Neural progenitor cell (in vitro differentiated cells): ENCODE measurements at regions not wholly inside any gene's neighbourhood (a gene's known extent, or its start where the extent isn't known, plus 50 kb on each side); places are given as distances from the start of the nearest gene placed in this dataset.

Experiments used
- DNase-seq: peaks from one replicate; pipeline ENCODE4 v3.0.0-alpha.2; 2016; ENCODE audit warnings: low spot score
- H2AFZ ChIP-seq: fragments of 200-600 bp; sonication (generic); replicated peaks from 2 replicates; pipeline ENCODE4 v1.6.1; 2016; ENCODE audit warnings: antibody characterized with exemption
- H3F3A ChIP-seq: fragments of 200-600 bp; sonication (generic); 2 replicates; pipeline ENCODE4 v1.6.1; 2016; ENCODE audit warnings: antibody characterized with exemption, low read depth
- H3K27ac ChIP-seq: fragments of 200-600 bp; sonication (generic); 2 replicates; pipeline ENCODE4 v1.5.1; 2016; ENCODE audit warnings: mild to moderate bottlenecking
- H3K27me3 ChIP-seq: fragments of 200-600 bp; sonication (generic); 2 replicates; pipeline ENCODE4 v1.6.1; 2016; ENCODE audit warnings: mild to moderate bottlenecking, moderate library complexity
- H3K36me3 ChIP-seq: fragments of 200-600 bp; sonication (generic); 2 replicates; pipeline ENCODE4 v1.5.1; 2016
- H3K4me1 ChIP-seq: fragments of 200-600 bp; sonication (generic); 2 replicates; pipeline ENCODE4 v1.6.1; 2016; ENCODE audit warnings: mixed run types
- H3K4me2 ChIP-seq: fragments of 200-600 bp; sonication (generic); 2 replicates; pipeline ENCODE4 v1.6.1; 2016
- H3K4me3 ChIP-seq: fragments of 200-600 bp; sonication (generic); 2 replicates; pipeline ENCODE4 v1.5.1; 2016
- H3K79me2 ChIP-seq: fragments of 200-600 bp; sonication (generic); 2 replicates; pipeline ENCODE4 v1.6.1; 2016; ENCODE audit warnings: low read depth
- H3K9ac ChIP-seq: fragments of 200-600 bp; sonication (generic); 2 replicates; pipeline ENCODE4 v1.6.1; 2016
- H3K9me3 ChIP-seq: fragments of 200-600 bp; sonication (generic); 2 replicates; pipeline ENCODE4 v1.5.1; 2016; ENCODE audit warnings: low read depth
- H4K20me1 ChIP-seq: fragments of 200-600 bp; sonication (generic); 2 replicates; pipeline ENCODE4 v1.6.1; 2016; ENCODE audit warnings: low read depth
- H3K27ac Mint-ChIP-seq: 3 replicates; pipeline ENCODE4 v1.8.0; 2021; ENCODE audit warnings: mixed read lengths
- H3K27me3 Mint-ChIP-seq: 2 replicates; pipeline ENCODE4 v1.8.0; 2022; ENCODE audit warnings: low read depth, mild to moderate bottlenecking, inconsistent platforms, moderate library complexity, mixed read lengths; ENCODE audit not compliant: insufficient read depth
- H3K36me3 Mint-ChIP-seq: 3 replicates; pipeline ENCODE4 v1.8.0; 2021; ENCODE audit warnings: mixed read lengths
- H3K4me1 Mint-ChIP-seq: 3 replicates; pipeline ENCODE4 v1.8.0; 2021; ENCODE audit warnings: mixed read lengths
- H3K4me3 Mint-ChIP-seq: 3 replicates; pipeline ENCODE4 v1.8.0; 2021; ENCODE audit warnings: mild to moderate bottlenecking, moderate library complexity, mixed read lengths
- H3K9me3 Mint-ChIP-seq: 3 replicates; pipeline ENCODE4 v1.8.0; 2020; ENCODE audit warnings: mixed read lengths
- CTCF ChIP-seq: fragments of 200-600 bp; sonication (generic); IDR thresholded peaks from 2 replicates; pipeline ENCODE4 v1.5.1; 2017; ENCODE audit warnings: antibody characterized with exemption, mild to moderate bottlenecking
- EZH2 ChIP-seq: fragments of 200-600 bp; sonication (generic); IDR thresholded peaks from 2 replicates; pipeline ENCODE4 v1.6.1; 2017; ENCODE audit warnings: antibody characterized with exemption, mild to moderate bottlenecking, moderate library complexity
- EZH2phosphoT487 ChIP-seq: fragments of 200-600 bp; sonication (generic); IDR thresholded peaks from 2 replicates; pipeline ENCODE4 v1.6.1; 2017; ENCODE audit warnings: antibody characterized with exemption

GRCh38 chr2:83113953-83114352, 1345.1 kb downstream of the SUCLG1 start:
- H3F3A ChIP-seq: no peaks in the 10 kb centered on the region
- no peak overlapping the region for H3K27ac ChIP-seq
- H3K9me3 Mint-ChIP-seq: no peaks in the 10 kb centered on the region
- DNase-seq: no peak
- H3K9ac ChIP-seq: no peak overlapping the region
- no peaks in the 10 kb centered on the region for H3K27me3 Mint-ChIP-seq
- H3K27me3 ChIP-seq: no peaks in the 10 kb centered on the region
- no peaks in the 10 kb centered on the region for H4K20me1 ChIP-seq
- no peak overlapping the region for H3K27ac Mint-ChIP-seq
- no peaks in the 10 kb centered on the region for H3K4me1 Mint-ChIP-seq
- H3K4me2 ChIP-seq: no peak overlapping the region
- H3K9me3 ChIP-seq: no peaks in the 10 kb centered on the region
- no peaks in the 10 kb centered on the region for H3K4me1 ChIP-seq
- H3K4me3 Mint-ChIP-seq: no peak overlapping the region
- H3K36me3 ChIP-seq: no peaks in the 10 kb centered on the region
- no peak for TF ChIP-seq CTCF
- no peak for TF ChIP-seq EZH2
- no peak for TF ChIP-seq EZH2phosphoT487
- H3K79me2 ChIP-seq: no peaks in the 10 kb centered on the region
- H2AFZ ChIP-seq: no peak overlapping the region
- no peaks in the 10 kb centered on the region for H3K36me3 Mint-ChIP-seq
- H3K4me3 ChIP-seq: no peak overlapping the region

GRCh38 chr2:83112858-83113257, 1346.2 kb downstream of the SUCLG1 start:
- Histone ChIP-seq H3K27ac (no peak overlapping the region), H3K4me3 (no peak overlapping the region), H3F3A (no peaks in the 10 kb centered on the region), H3K9me3 (no peaks in the 10 kb centered on the region), H3K4me1 (no peaks in the 10 kb centered on the region), H3K79me2 (no peaks in the 10 kb centered on the region), H3K4me2 (no peak overlapping the region), H4K20me1 (no peaks in the 10 kb centered on the region), H2AFZ (no peak overlapping the region), H3K36me3 (no peaks in the 10 kb centered on the region), H3K9ac (no peak overlapping the region), H3K27me3 (no peaks in the 10 kb centered on the region)
- Mint-ChIP-seq H3K36me3 (no peaks in the 10 kb centered on the region), H3K4me3 (no peak overlapping the region), H3K9me3 (no peaks in the 10 kb centered on the region), H3K27ac (no peak overlapping the region), H3K4me1 (no peaks in the 10 kb centered on the region), H3K27me3 (no peaks in the 10 kb centered on the region)
- DNase-seq: no peak
- TF ChIP-seq CTCF (no peak), EZH2 (no peak), EZH2phosphoT487 (no peak)

- no peaks in the 10 kb centered on the region for H3K4me1 Mint-ChIP-seq
- no peaks in the 10 kb centered on the region for H3K27me3 ChIP-seq
- H3F3A ChIP-seq: no peaks in the 10 kb centered on the region
- H3K9me3 ChIP-seq: no peaks in the 10 kb centered on the region
- H3K27ac ChIP-seq: no peak overlapping the region
- TF ChIP-seq EZH2phosphoT487: no peak
- no peak for TF ChIP-seq CTCF
- no peak for TF ChIP-seq EZH2
- no peak overlapping the region for H3K4me3 Mint-ChIP-seq
- H3K27ac Mint-ChIP-seq: no peak overlapping the region
- no peak overlapping the region for H3K9ac ChIP-seq
- H3K4me3 ChIP-seq: no peak overlapping the region
- H3K27me3 Mint-ChIP-seq: peaks cover 3% of the 10 kb centered on the region
- H3K36me3 Mint-ChIP-seq: no peaks in the 10 kb centered on the region
- H3K36me3 ChIP-seq: no peaks in the 10 kb centered on the region
- no peaks in the 10 kb centered on the region for H4K20me1 ChIP-seq
- DNase-seq: no peak
- H2AFZ ChIP-seq: no peak overlapping the region
- H3K4me1 ChIP-seq: no peaks in the 10 kb centered on the region
- no peak overlapping the region for H3K4me2 ChIP-seq
- no peaks in the 10 kb centered on the region for H3K79me2 ChIP-seq
- H3K9me3 Mint-ChIP-seq: no peaks in the 10 kb centered on the region
These were observed 1349.8 kb downstream of the SUCLG1 start for GRCh38 chr2:83109284-83109683.

GRCh38 chr2:83106853-83107252, 1352.2 kb downstream of the SUCLG1 start:
- Histone ChIP-seq H3K36me3 (no peaks in the 10 kb centered on the region), H3F3A (no peaks in the 10 kb centered on the region), H4K20me1 (no peaks in the 10 kb centered on the region), H3K27me3 (no peaks in the 10 kb centered on the region), H2AFZ (no peak overlapping the region), H3K4me2 (no peak overlapping the region), H3K4me3 (no peak overlapping the region), H3K9me3 (no peaks in the 10 kb centered on the region), H3K4me1 (no peaks in the 10 kb centered on the region), H3K9ac (no peak overlapping the region), H3K79me2 (no peaks in the 10 kb centered on the region), H3K27ac (no peak overlapping the region)
- H3K9me3 Mint-ChIP-seq: no peaks in the 10 kb centered on the region
- TF ChIP-seq EZH2: no peak
- no peak for TF ChIP-seq EZH2phosphoT487
- TF ChIP-seq CTCF: no peak
- no peak for DNase-seq
- H3K27me3 Mint-ChIP-seq: peaks cover 3% of the 10 kb centered on the region
- no peak overlapping the region for H3K27ac Mint-ChIP-seq
- no peaks in the 10 kb centered on the region for H3K36me3 Mint-ChIP-seq
- H3K4me1 Mint-ChIP-seq: no peaks in the 10 kb centered on the region
- no peak overlapping the region for H3K4me3 Mint-ChIP-seq
